NCI-H345 treated with DMSO at 0.1 percent for 48 hours (cell line): ENCODE measurements at regions not wholly inside any gene's neighbourhood (a gene's known extent, or its start where the extent isn't known, plus 50 kb on each side); places are given as distances from the start of the nearest gene placed in this dataset.

Experiments
- DNase-seq: peaks from one replicate; lab custom pipeline; 2025; ENCODE audit not compliant: unreplicated experiment; lab: John Stamatoyannopoulos, UW

GRCh38 chr9:113817171-113817570 lies 58.9 kb upstream of the ZNF618 start:
- no peak for DNase-seq

GRCh38 chr9:113818391-113818790 lies 57.7 kb upstream of the ZNF618 start:
- no peak for DNase-seq

GRCh38 chr9:113822315-113822714 lies 53.8 kb upstream of the ZNF618 start:
- no peak for DNase-seq

- DNase-seq, result no peak
Observed at GRCh38 chr9:113823421-113823820, 52.7 kb upstream of the ZNF618 start.
